MM.1S (cell line): ENCODE measurements at regions not wholly inside any gene's neighbourhood (a gene's known extent, or its start where the extent isn't known, plus 50 kb on each side); places are given as distances from the start of the nearest gene placed in this dataset.

Source experiments
- EZH2 ChIP-seq: fragments of 300-600 bp; sonication (generic); optimal IDR thresholded peaks from 2 replicates; pipeline ENCODE3; 2017; ENCODE audit warnings: low read depth, mild to moderate bottlenecking, antibody characterized with exemption, low read length, mixed read lengths
- TF ChIP-seq, protein P1 (sequence below): fragments of 300-600 bp; sonication (generic); IDR thresholded peaks from 2 replicates; pipeline ENCODE4 v1.5.1; 2016; ENCODE audit warnings: antibody characterized with exemption, low read length, mixed read lengths

DNA sequence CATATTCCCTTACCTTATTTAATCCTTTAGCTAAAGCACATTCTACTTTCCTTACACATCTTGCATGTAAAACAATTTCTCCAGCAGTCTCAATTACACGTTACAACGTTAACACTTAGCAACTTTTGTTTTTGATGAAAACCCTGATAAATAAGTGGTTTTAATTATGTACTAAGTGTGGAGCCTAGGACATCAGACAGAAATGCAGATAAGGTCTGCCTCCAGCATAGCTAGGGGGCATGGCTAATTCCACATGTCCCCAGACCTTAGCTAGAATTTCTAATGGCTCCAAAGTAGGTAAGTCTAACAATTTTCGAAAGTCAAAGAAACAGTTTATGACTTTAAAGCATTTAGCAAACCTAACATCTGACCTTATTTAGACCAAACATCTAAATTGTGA is 77.4 kb upstream of the TERB2 start:
- no peak for TF ChIP-seq EZH2
- TF ChIP-seq, protein P1, sequence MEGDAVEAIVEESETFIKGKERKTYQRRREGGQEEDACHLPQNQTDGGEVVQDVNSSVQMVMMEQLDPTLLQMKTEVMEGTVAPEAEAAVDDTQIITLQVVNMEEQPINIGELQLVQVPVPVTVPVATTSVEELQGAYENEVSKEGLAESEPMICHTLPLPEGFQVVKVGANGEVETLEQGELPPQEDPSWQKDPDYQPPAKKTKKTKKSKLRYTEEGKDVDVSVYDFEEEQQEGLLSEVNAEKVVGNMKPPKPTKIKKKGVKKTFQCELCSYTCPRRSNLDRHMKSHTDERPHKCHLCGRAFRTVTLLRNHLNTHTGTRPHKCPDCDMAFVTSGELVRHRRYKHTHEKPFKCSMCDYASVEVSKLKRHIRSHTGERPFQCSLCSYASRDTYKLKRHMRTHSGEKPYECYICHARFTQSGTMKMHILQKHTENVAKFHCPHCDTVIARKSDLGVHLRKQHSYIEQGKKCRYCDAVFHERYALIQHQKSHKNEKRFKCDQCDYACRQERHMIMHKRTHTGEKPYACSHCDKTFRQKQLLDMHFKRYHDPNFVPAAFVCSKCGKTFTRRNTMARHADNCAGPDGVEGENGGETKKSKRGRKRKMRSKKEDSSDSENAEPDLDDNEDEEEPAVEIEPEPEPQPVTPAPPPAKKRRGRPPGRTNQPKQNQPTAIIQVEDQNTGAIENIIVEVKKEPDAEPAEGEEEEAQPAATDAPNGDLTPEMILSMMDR, result no peak
